ENCODE measurements at regions not wholly inside any gene's neighbourhood (a gene's known extent, or its start where the extent isn't known, plus 50 kb on each side); places are given as distances from the start of the nearest gene placed in this dataset.

DNA sequence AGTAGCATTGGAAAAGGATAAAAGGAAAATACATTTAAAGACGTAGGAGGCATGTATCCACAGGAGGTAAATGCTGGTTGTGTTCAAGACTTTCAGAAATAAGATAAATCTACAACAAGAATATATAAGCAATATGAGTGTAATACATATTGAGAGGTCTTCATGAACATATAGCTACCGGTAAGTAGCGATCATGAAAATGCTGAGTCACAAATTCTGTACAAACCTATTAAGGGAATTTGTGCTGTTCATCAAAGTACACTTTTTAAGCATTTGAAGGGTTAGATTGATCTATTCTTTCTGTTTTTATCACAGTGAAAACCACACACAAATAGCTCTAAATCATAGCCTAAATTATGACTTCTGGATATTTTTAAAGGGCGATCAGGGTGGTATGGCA, 173.1 kb upstream of the NYAP2 start:
- Histone ChIP-seq H3K27me3 (peaks cover 4% of the 10 kb centered on the region), H3K9me3 (replicated peaks in 1 of 3) (no peaks in the 10 kb centered on the region), H3K27ac (no peak overlapping the region), H3K4me3 (no peak overlapping the region), H3K36me3 (replicated peaks in 1 of 2) (no peaks in the 10 kb centered on the region), H3K4me1 (replicated peaks in 1 of 2) (no peaks in the 10 kb centered on the region)
- DNase-seq, result no peak
- intact Hi-C loops (cut with DNase I), result no loop called here
- TF ChIP-seq POLR2A (IDR thresholded peaks at IDR 0.05), result no peak
- TF ChIP-seq, protein P1, sequence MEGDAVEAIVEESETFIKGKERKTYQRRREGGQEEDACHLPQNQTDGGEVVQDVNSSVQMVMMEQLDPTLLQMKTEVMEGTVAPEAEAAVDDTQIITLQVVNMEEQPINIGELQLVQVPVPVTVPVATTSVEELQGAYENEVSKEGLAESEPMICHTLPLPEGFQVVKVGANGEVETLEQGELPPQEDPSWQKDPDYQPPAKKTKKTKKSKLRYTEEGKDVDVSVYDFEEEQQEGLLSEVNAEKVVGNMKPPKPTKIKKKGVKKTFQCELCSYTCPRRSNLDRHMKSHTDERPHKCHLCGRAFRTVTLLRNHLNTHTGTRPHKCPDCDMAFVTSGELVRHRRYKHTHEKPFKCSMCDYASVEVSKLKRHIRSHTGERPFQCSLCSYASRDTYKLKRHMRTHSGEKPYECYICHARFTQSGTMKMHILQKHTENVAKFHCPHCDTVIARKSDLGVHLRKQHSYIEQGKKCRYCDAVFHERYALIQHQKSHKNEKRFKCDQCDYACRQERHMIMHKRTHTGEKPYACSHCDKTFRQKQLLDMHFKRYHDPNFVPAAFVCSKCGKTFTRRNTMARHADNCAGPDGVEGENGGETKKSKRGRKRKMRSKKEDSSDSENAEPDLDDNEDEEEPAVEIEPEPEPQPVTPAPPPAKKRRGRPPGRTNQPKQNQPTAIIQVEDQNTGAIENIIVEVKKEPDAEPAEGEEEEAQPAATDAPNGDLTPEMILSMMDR (IDR thresholded peaks at IDR 0.05), result no peak
- WGBS, 4 donors, result 84 to 92% (median 88%) methylated on average over 4 of the region's 4 CpGs

- Histone ChIP-seq H3K27ac (no peak overlapping the region), H3K36me3 (replicated peaks in 1 of 2) (no peaks in the 10 kb centered on the region), H3K9me3 (replicated peaks in 1 of 3) (no peaks in the 10 kb centered on the region), H3K4me3 (no peak overlapping the region), H3K4me1 (replicated peaks in 1 of 2) (no peaks in the 10 kb centered on the region), H3K27me3 (no peaks in the 10 kb centered on the region)
- TF ChIP-seq, protein P1 (IDR thresholded peaks at IDR 0.05), result no peak
- no peak for TF ChIP-seq POLR2A (IDR thresholded peaks at IDR 0.05)
- intact Hi-C loops (cut with DNase I), result no loop called here
- DNase-seq, result no peak
Measured at GRCh38 chr2:225223301-225223700, 176.2 kb upstream of the NYAP2 start.

DNA sequence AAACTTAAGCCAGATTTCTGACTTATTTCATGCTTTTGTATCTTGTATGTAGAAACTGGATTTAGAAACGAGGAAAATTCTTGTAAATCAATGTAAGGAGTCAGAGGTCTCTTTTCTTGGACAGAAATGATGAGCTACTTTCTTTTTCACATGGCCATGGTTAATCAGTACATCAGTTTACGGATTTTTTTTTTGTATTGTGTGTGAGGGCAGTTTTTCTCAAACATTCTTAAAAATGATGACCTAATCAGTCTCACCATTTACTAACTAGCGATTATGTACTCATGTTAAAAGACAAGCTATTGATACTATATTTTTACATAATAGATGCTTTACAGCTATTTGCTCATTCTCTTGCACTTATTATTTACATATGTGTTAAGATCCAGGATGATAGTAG, 165.2 kb upstream of the DOCK10 start:
- 71 to 90% (median 77%) methylated on average over 3 of the region's 3 CpGs for WGBS, 4 donors
- intact Hi-C loops (cut with DNase I), result no loop called here
- Histone ChIP-seq H3K4me1 (replicated peaks in 1 of 2) (no peaks in the 10 kb centered on the region), H3K27me3 (no peaks in the 10 kb centered on the region), H3K36me3 (replicated peaks in 1 of 2) (no peaks in the 10 kb centered on the region), H3K4me3 (no peak overlapping the region), H3K9me3 (replicated peaks in 1 of 3) (no peaks in the 10 kb centered on the region), H3K27ac (no peak overlapping the region)
- TF ChIP-seq, protein P1 (IDR thresholded peaks at IDR 0.05), result no peak
- no peak for TF ChIP-seq POLR2A (IDR thresholded peaks at IDR 0.05)
- DNase-seq, result no peak

GRCh38 chr2:225207043-225207442, 164.8 kb upstream of the DOCK10 start:
- TF ChIP-seq, protein P1 (IDR thresholded peaks at IDR 0.05), result no peak
- TF ChIP-seq POLR2A (IDR thresholded peaks at IDR 0.05), result no peak
- H3K36me3 ChIP-seq (replicated peaks in 1 of 2), result no peaks in the 10 kb centered on the region
- no peaks in the 10 kb centered on the region for H3K9me3 ChIP-seq (replicated peaks in 1 of 3)
- intact Hi-C loops (cut with DNase I), result no loop called here
- no peak for DNase-seq
- no peak overlapping the region for H3K4me3 ChIP-seq
- no peaks in the 10 kb centered on the region for H3K27me3 ChIP-seq
- WGBS, 4 donors, result 65 to 85% (median 73%) methylated on average over 1 of the region's 1 CpG
- H3K27ac ChIP-seq, result no peak overlapping the region
- no peaks in the 10 kb centered on the region for H3K4me1 ChIP-seq (replicated peaks in 1 of 2)

Measured in adrenal gland (tissue), 9 donors.